ENCODE measurements at regions not wholly inside any gene's neighbourhood (a gene's known extent, or its start where the extent isn't known, plus 50 kb on each side); places are given as distances from the start of the nearest gene placed in this dataset.
"Not testable (repeated sequence)": the region's sequence is repeated elsewhere in the genome, so short reads cannot be mapped to it uniquely, and the experiment has no call there.

- DNase-seq (ENCODE audit: low read depth) = no peak
- no peak overlapping the region for H3K4me3 ChIP-seq (ENCODE audit: low read depth, low read length)
Observed at GRCh38 chr2:194465641-194466040, 1191.4 kb upstream of the SLC39A10 start.

GRCh38 chr2:194464964-194465638, 1191.9 kb upstream of the SLC39A10 start:
- H3K4me3 ChIP-seq (ENCODE audit: low read depth, low read length) = no peak overlapping the region
- DNase-seq (ENCODE audit: low read depth) = no peak

- not testable (repeated sequence) for H3K4me3 ChIP-seq (ENCODE audit: low read depth, low read length); DNase-seq (ENCODE audit: low read depth)
Observed at GRCh38 chr2:194462883-194463282, 1194.1 kb upstream of the SLC39A10 start.

- H3K4me3 ChIP-seq (ENCODE audit: low read depth, low read length) = no peak overlapping the region
- no peak for DNase-seq (ENCODE audit: low read depth)
Observed at GRCh38 chr2:194455358-194455757, 1201.7 kb upstream of the SLC39A10 start.

- no peak for DNase-seq (ENCODE audit: low read depth)
- H3K4me3 ChIP-seq (ENCODE audit: low read depth, low read length) = no peak overlapping the region
Observed at GRCh38 chr2:194452504-194452903, 1204.5 kb upstream of the SLC39A10 start.

- no peak for DNase-seq (ENCODE audit: low read depth)
Observed at GRCh38 chr2:194445226-194445625, 1211.8 kb upstream of the SLC39A10 start.

GRCh38 chr2:194443926-194444325, 1213.1 kb upstream of the SLC39A10 start:
- no peak for DNase-seq (ENCODE audit: low read depth)

More at GRCh38 chr2:194445226-194445625, 1211.8 kb upstream of the SLC39A10 start:
- no peak overlapping the region for H3K4me3 ChIP-seq (ENCODE audit: low read depth, low read length)

GRCh38 chr2:194424683-194425209, 1232.3 kb upstream of the SLC39A10 start:
- H3K4me3 ChIP-seq (ENCODE audit: low read depth, low read length) = no peak overlapping the region
- DNase-seq (ENCODE audit: low read depth) = no peak

More at GRCh38 chr2:194443926-194444325, 1213.1 kb upstream of the SLC39A10 start:
- H3K4me3 ChIP-seq (ENCODE audit: low read depth, low read length) = no peak overlapping the region

- DNase-seq (ENCODE audit: low read depth) = no peak
Observed at GRCh38 chr2:194411221-194411620, 1245.8 kb upstream of the SLC39A10 start.

GRCh38 chr2:194395818-194396217, 1261.2 kb upstream of the SLC39A10 start:
- no peak overlapping the region for H3K4me3 ChIP-seq (ENCODE audit: low read depth, low read length)
- no peak for DNase-seq (ENCODE audit: low read depth)

More at GRCh38 chr2:194411221-194411620, 1245.8 kb upstream of the SLC39A10 start:
- H3K4me3 ChIP-seq (ENCODE audit: low read depth, low read length) = no peak overlapping the region

- H3K4me3 ChIP-seq (ENCODE audit: low read depth, low read length) = no peak overlapping the region
- no peak for DNase-seq (ENCODE audit: low read depth)
Observed at GRCh38 chr2:194385376-194385775, 1271.7 kb upstream of the SLC39A10 start.

- H3K4me3 ChIP-seq (ENCODE audit: low read depth, low read length) = no peak overlapping the region
- no peak for DNase-seq (ENCODE audit: low read depth)
Observed at GRCh38 chr2:194383401-194383800, 1273.6 kb upstream of the SLC39A10 start.

GRCh38 chr2:194382221-194382620, 1274.8 kb upstream of the SLC39A10 start:
- no peak for DNase-seq (ENCODE audit: low read depth)
- H3K4me3 ChIP-seq (ENCODE audit: low read depth, low read length) = no peak overlapping the region

GRCh38 chr2:194380011-194380410, 1277.0 kb upstream of the SLC39A10 start:
- DNase-seq (ENCODE audit: low read depth) = no peak
- no peak overlapping the region for H3K4me3 ChIP-seq (ENCODE audit: low read depth, low read length)

- DNase-seq (ENCODE audit: low read depth) = peak; percentile 4
Observed at GRCh38 chr2:194367390-194367789, 1289.6 kb upstream of the SLC39A10 start.

GRCh38 chr2:194363878-194364277, 1293.1 kb upstream of the SLC39A10 start:
- DNase-seq (ENCODE audit: low read depth) = no peak
- H3K4me3 ChIP-seq (ENCODE audit: low read depth, low read length) = no peak overlapping the region

More at GRCh38 chr2:194367390-194367789, 1289.6 kb upstream of the SLC39A10 start:
- H3K4me3 ChIP-seq (ENCODE audit: low read depth, low read length) = not testable (repeated sequence)

- no peak overlapping the region for H3K4me3 ChIP-seq (ENCODE audit: low read depth, low read length)
- DNase-seq (ENCODE audit: low read depth) = no peak
Observed at GRCh38 chr2:194363295-194363694, 1293.7 kb upstream of the SLC39A10 start.

GRCh38 chr2:194352505-194352904, 1304.5 kb upstream of the SLC39A10 start:
- H3K4me3 ChIP-seq (ENCODE audit: low read depth, low read length) = no peak overlapping the region
- DNase-seq (ENCODE audit: low read depth) = no peak

- H3K4me3 ChIP-seq (ENCODE audit: low read depth, low read length) = no peak overlapping the region
- DNase-seq (ENCODE audit: low read depth) = no peak
Observed at GRCh38 chr2:194346193-194346592, 1310.8 kb upstream of the SLC39A10 start.

- no peak overlapping the region for H3K4me3 ChIP-seq (ENCODE audit: low read depth, low read length)
- DNase-seq (ENCODE audit: low read depth) = no peak
Observed at GRCh38 chr2:194345347-194345746, 1311.7 kb upstream of the SLC39A10 start.

- peak; percentile 21 for DNase-seq (ENCODE audit: low read depth)
- H3K4me3 ChIP-seq (ENCODE audit: low read depth, low read length) = no peak overlapping the region
Observed at GRCh38 chr2:194343167-194343566, 1313.9 kb upstream of the SLC39A10 start.

All from skeletal muscle cell (primary cell).